AG04450 (cell line): ENCODE measurements at regions not wholly inside any gene's neighbourhood (a gene's known extent, or its start where the extent isn't known, plus 50 kb on each side); places are given as distances from the start of the nearest gene placed in this dataset.

Experiments
- CTCF ChIA-PET: fragments of 300-600, 350-600 bp; formaldehyde crosslinking; extraction: SDS; loops from one replicate; lab custom pipeline; 2022; ENCODE audit warnings: antibody characterized with exemption, inconsistent platforms; lab: Charles Lee
- POLR2A ChIA-PET: fragments of 350-600 bp; formaldehyde crosslinking; extraction: SDS; loops from one replicate; lab custom pipeline; 2021; ENCODE audit warnings: antibody characterized with exemption, inconsistent platforms; lab: Yijun Ruan, JAX
- DNase-seq: peaks from one replicate; pipeline ENCODE4 v3.0.0-alpha.2; 2011; ENCODE audit warnings: low read depth, low spot score
- H3K27ac ChIP-seq: one replicate; pipeline ENCODE4 v1.5.1; 2012; ENCODE audit warnings: low read depth, low read length, control low read depth
- H3K27me3 ChIP-seq: one replicate; pipeline ENCODE4 v1.6.0; 2012; ENCODE audit warnings: low read length; ENCODE audit not compliant: control insufficient read depth, insufficient read depth
- H3K4me3 ChIP-seq: 2 replicates; pipeline ENCODE4 v1.5.1; 2011; ENCODE audit warnings: mild to moderate bottlenecking, low read depth, low read length, control low read depth
- H3K9me3 ChIP-seq: 2 replicates; pipeline ENCODE4 v1.5.1; 2012; ENCODE audit warnings: low read length; ENCODE audit not compliant: control insufficient read depth, insufficient read depth
- TF ChIP-seq, protein P1 (sequence below): IDR thresholded peaks from 2 replicates; pipeline ENCODE4 v1.5.1; 2011; ENCODE audit warnings: low read depth, low read length, control low read depth, inconsistent platforms

DNA sequence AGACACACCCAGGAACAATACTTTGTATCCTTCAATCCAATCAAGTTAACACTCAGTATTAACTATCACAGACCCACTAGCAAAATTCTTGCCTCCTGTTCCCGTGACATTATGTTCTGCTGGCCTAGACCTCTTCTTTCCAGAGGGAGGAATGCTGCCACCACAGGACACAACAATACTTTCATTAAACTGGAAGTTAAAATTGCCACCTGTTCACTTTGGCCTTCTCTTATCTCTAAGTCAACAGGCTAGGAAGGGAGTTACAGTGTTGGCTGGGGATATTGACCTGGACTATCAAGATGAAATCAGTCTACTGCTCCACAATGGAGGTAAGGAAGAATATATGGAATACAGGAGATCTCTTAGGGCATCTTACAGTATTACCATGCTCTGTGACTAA is 1000.4 kb upstream of the GBE1 start:
- Histone ChIP-seq H3K9me3 (peaks cover 8% of the 10 kb centered on the region; the same call in 1 of the 2 replicates), H3K4me3 (no peak overlapping the region), H3K27me3 (no peaks in the 10 kb centered on the region), H3K27ac (no peak overlapping the region)
- POLR2A ChIA-PET = no interaction called here
- TF ChIP-seq, protein P1, sequence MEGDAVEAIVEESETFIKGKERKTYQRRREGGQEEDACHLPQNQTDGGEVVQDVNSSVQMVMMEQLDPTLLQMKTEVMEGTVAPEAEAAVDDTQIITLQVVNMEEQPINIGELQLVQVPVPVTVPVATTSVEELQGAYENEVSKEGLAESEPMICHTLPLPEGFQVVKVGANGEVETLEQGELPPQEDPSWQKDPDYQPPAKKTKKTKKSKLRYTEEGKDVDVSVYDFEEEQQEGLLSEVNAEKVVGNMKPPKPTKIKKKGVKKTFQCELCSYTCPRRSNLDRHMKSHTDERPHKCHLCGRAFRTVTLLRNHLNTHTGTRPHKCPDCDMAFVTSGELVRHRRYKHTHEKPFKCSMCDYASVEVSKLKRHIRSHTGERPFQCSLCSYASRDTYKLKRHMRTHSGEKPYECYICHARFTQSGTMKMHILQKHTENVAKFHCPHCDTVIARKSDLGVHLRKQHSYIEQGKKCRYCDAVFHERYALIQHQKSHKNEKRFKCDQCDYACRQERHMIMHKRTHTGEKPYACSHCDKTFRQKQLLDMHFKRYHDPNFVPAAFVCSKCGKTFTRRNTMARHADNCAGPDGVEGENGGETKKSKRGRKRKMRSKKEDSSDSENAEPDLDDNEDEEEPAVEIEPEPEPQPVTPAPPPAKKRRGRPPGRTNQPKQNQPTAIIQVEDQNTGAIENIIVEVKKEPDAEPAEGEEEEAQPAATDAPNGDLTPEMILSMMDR = no peak
- no peak for DNase-seq
- CTCF ChIA-PET = no interaction called here

DNA sequence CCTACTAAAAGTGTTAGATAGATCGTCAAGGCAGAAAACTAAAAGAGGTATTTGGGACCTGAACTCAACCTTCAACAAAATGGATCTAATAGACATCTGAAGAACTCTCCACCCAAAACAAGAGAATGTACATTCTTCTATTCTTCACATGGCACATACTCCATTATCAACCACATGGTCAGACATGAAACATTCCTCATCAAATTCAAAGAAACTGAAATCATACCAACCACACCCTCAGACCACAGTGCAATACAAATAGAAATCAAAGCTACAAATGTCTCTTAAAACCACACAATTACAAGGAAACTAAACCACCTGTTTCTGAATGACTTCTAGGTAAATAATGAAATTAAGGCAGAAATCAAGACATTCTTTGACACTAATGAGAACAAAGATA is 984.1 kb upstream of the GBE1 start:
- TF ChIP-seq, protein P1 = no peak
- DNase-seq = no peak
- CTCF ChIA-PET = no interaction called here

DNA sequence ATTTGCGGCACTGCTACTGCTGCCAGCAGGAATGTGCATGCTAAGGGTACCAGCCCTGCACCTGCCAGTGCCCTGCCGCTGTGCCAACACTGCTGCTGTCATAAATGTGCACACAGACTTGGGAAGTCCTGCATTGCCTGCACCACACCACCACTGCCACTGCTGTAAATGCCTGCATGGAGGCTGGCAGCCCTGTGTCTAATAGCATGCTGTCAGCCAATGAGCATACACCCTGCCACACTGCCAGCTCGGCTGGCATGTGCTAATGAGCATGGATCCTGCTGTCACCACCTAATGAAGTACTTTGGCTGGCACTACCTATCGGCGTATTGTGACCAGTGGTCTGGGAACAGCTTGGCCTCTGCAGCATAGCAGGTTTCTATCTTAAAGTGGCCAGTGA is 981.8 kb upstream of the GBE1 start:
- Histone ChIP-seq H3K9me3 (peaks cover 13% of the 10 kb centered on the region), H3K4me3 (no peak overlapping the region), H3K27ac (no peak overlapping the region), H3K27me3 (no peaks in the 10 kb centered on the region)
- no peak for DNase-seq
- TF ChIP-seq, protein P1 = no peak
- ChIA-PET POLR2A (no interaction called here), CTCF (no interaction called here)

More for the DNA sequence above, 984.1 kb upstream of the GBE1 start:
- no peak overlapping the region for H3K27ac ChIP-seq
- peaks cover 11% of the 10 kb centered on the region for H3K9me3 ChIP-seq
- no peaks in the 10 kb centered on the region for H3K27me3 ChIP-seq
- POLR2A ChIA-PET = no interaction called here
- H3K4me3 ChIP-seq = no peak overlapping the region

DNA sequence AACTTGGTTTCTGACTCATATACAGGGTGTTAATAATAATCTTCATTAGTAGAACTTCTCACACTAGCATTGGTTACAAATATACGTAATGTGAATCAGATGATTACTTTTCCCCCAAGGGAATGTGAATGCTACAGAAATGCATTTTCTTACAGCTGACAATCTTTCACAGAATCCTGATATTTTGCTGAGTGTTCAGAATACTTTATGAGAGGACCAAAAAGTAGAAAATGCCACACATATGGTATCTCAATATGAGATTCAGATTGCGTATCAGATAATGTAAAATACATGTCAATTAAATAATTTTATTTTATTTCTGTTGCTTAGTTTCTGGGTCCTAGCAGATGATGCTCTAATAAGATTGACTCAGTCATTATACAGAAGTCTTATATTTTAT is 979.9 kb upstream of the GBE1 start:
- H3K9me3 ChIP-seq = peaks cover 15% of the 10 kb centered on the region
- TF ChIP-seq, protein P1 = no peak

DNA sequence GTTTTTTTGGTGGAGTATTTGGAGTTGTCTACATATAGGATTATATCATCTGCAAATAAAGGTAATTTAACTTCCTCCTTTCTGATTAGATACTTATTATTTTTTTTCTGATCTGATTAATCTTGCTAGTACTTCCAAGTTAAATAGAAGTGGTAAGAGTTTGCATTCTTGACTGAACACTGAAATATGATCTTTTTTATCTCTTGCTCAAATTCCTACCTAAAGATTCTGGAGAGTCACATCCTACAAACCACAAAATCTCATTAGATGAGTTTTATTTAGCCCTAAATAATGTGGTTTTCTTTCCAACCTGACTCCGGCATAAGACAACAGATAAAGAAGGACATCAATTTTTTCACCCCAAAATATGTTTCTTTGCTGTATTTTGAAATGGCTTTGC is 977.9 kb upstream of the GBE1 start:
- TF ChIP-seq, protein P1 = no peak
- Histone ChIP-seq H3K4me3 (no peak overlapping the region), H3K9me3 (peaks cover 15% of the 10 kb centered on the region), H3K27ac (no peak overlapping the region), H3K27me3 (no peaks in the 10 kb centered on the region)
- POLR2A ChIA-PET = no interaction called here
- no peak for DNase-seq
- CTCF ChIA-PET = no interaction called here

More for the DNA sequence above, 979.9 kb upstream of the GBE1 start:
- Histone ChIP-seq H3K27me3 (no peaks in the 10 kb centered on the region), H3K27ac (no peak overlapping the region), H3K4me3 (no peak overlapping the region)
- ChIA-PET CTCF (no interaction called here), POLR2A (no interaction called here)
- DNase-seq = no peak
